ENCODE measurements at regions not wholly inside any gene's neighbourhood (a gene's known extent, or its start where the extent isn't known, plus 50 kb on each side); places are given as distances from the start of the nearest gene placed in this dataset.
A peak's percentile ranks its signal among the peaks of the same experiment; 100 is the strongest.

DNA sequence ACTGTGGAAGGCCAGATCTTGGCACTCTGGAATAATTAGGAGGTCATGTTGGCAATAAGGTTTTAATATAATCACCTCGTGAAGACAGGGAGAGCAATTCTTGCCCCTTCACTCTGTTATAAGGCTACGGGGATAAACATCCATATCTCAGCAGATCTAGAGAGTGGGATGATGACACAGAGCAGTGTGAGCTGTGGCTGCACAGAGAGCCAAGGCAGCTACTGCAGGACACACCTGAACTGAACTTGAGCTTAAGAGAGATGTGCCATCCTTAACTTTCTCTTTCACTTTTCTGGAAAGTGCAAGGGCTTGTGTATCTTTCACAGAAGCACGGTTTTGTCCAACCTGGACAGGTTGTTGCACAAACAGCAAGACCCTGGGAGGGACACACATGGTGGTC lies 174.7 kb downstream of the GATA3 start:
- no peak for DNase-seq (ENCODE audit: low read depth in 2 of 2)

DNA sequence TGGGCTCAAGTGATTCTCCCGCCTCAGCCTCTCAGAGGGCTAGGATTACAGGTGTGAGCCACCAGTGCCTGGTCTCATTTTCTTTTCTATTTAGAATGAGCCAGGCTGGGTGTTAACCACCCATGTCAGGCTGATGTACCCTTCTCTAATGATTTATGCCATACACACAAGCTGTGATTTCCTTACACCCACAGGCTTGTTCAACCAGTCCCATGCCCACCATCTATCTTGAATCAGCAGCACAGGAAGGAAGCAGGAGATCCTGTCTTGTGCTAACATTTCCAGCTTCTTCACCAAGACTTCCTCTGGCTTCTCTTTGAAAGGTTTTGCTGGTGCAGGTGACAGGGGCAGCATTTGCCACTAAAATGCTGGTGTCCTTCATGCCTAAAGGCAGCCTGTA lies 176.4 kb downstream of the GATA3 start:
- no peak for DNase-seq (ENCODE audit: low read depth in 2 of 2)

- no peak for DNase-seq (ENCODE audit: low read depth in 2 of 2)
These were observed 178.6 kb downstream of the GATA3 start for GRCh38 chr10:8233049-8233448.

DNA sequence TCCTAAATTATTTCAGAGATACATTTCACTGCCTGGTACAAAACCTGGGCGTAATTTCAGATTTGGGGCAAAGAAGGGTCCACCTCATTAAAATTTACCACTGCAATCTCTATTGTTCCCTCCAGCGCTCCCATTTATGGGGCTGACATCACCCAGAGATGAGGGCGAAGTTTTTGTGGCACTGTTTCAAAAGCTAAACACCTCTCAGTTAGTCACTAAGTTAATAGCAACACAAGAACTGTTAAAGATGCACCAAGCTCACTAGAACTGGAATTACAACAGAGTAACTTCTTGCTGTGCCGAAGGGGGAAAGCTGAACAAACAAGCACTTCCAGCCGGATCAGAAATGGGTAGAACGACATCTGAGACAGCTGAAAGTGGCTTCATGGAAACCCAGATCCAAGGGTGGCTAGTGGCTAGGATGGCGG lies 179.4 kb downstream of the GATA3 start:
- no peak for DNase-seq (ENCODE audit: low read depth in 2 of 2)

DNA sequence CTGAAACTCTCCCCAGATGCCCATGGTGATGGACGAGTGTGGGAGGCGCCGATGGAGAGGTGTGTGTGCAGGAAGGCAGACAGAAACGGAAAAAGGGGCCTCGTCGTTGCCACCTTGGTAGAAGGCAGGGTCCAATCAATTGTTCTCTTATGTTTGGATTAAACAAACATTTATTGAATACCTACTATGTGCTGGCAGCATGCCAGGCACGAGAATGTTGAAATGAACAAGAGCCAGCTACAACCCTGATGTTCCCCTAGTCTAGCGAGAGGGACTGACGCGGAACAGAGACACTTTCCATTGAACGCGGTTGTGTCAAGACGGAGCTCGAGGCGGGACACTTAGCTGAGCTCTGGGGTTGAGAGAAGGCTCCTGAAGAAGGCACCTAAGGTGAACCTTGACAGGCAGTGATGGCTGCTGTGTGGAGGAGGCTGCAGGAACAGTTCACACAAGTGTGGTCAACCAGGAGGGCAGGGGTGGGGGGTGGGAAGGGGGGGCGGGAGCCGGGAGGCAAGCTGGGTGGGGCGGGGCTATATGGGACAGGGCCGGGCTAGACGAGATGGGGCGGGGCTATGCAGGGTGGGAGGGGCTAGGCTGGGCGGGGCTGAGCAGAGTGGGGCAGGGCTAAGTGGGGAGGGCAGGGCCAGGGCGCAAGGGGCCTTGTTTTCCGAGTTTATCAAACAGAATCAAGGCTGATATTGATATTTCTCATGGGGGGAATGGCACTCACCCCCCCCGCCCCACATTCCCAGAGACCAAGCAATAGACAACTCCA lies 181.0 kb downstream of the GATA3 start:
- no peak for DNase-seq (ENCODE audit: low read depth in 2 of 2)

- DNase-seq (ENCODE audit: low read depth in 2 of 2), result no peak
These were observed 184.5 kb downstream of the GATA3 start for GRCh38 chr10:8238986-8239385.

GRCh38 chr10:8240861-8241260 lies 186.4 kb downstream of the GATA3 start:
- no peak for DNase-seq (ENCODE audit: low read depth in 2 of 2)

GRCh38 chr10:8242295-8242872 lies 187.9 kb downstream of the GATA3 start:
- DNase-seq (ENCODE audit: low read depth in 2 of 2), result peak in 1 of 2 experiments; percentile 49

GRCh38 chr10:8245131-8245813 lies 190.8 kb downstream of the GATA3 start:
- no peak for DNase-seq (ENCODE audit: low read depth in 2 of 2)

DNA sequence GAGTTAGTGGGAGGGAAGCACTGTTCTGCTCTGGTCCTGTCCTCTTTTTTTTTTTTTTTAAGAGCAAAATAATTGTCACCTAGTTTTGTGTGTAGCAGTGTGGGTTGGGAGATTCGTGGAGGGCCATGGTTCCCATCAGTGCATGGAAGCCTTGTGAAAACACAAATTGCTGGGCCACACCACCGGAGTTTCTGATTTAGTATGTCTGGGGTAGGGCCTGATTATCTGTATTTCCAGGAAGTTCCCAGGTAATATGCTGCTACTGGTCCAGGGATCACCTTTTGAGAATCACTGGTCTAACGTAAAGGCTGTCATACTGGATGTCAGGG lies 191.3 kb downstream of the GATA3 start:
- DNase-seq (ENCODE audit: low read depth in 2 of 2), result no peak

- no peak for DNase-seq (ENCODE audit: low read depth in 2 of 2)
These were observed 192.1 kb downstream of the GATA3 start for GRCh38 chr10:8246548-8246947.

- DNase-seq (ENCODE audit: low read depth in 2 of 2), result no peak
These were observed 192.7 kb downstream of the GATA3 start for GRCh38 chr10:8247191-8247590.

GRCh38 chr10:8248868-8249267 lies 194.4 kb downstream of the GATA3 start:
- no peak for DNase-seq (ENCODE audit: low read depth in 2 of 2)

GRCh38 chr10:8254350-8254749 lies 199.9 kb downstream of the GATA3 start:
- DNase-seq (ENCODE audit: low read depth in 2 of 2), result no peak

DNA sequence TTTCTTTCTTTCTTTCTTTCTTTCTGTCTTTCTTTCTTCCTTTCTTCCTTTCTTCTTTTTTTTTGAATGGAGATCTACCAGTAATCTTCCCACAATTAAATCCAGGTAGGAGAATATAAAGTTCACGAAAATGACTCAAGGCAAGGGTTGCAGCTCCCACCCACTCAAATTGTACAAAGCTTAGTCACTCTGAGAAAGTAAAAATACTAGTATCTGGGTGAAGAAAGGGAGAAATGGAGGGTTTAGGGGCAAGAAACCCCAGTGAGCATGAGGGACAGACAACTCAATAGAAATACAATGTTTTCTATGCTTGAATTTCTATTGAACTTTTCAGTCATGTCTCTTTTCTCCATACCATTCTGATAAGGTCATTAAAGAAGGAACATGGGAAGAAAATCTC lies 200.8 kb downstream of the GATA3 start:
- no peak for DNase-seq (ENCODE audit: low read depth in 2 of 2)

GRCh38 chr10:8260645-8261044 lies 206.2 kb downstream of the GATA3 start:
- DNase-seq (ENCODE audit: low read depth in 2 of 2), result no peak

GRCh38 chr10:8262317-8262716 lies 207.8 kb downstream of the GATA3 start:
- DNase-seq (ENCODE audit: low read depth in 2 of 2), result no peak

DNA sequence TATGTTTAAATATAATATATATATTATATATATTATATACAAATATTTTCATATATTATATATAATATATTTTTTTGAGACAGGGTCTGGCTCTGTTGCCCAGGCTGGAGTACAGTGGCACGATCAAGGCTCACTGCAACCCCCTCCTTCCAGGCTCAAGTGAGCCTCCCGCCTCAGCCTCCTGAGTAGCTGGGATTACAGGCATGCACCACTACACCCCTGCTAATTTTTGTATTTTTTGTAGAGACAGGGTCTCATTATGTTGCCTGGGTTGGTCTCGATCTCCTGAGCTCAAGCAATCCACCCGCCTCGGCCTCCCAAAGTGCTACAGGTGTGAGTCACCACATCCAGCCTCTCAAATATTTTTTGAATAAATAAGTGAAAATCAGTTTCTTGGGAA lies 215.5 kb downstream of the GATA3 start:
- DNase-seq (ENCODE audit: low read depth in 2 of 2), result no peak

GRCh38 chr10:8272794-8273425 lies 218.4 kb downstream of the GATA3 start:
- DNase-seq (ENCODE audit: low read depth in 2 of 2), result no peak

- DNase-seq (ENCODE audit: low read depth in 2 of 2), result no peak
These were observed 219.3 kb downstream of the GATA3 start for GRCh38 chr10:8273749-8274148.

GRCh38 chr10:8275911-8276310 lies 221.4 kb downstream of the GATA3 start:
- DNase-seq (ENCODE audit: low read depth in 2 of 2), result no peak

- no peak for DNase-seq (ENCODE audit: low read depth in 2 of 2)
These were observed 223.6 kb downstream of the GATA3 start for GRCh38 chr10:8278099-8278498.

- no peak for DNase-seq (ENCODE audit: low read depth in 2 of 2)
These were observed 225.1 kb downstream of the GATA3 start for GRCh38 chr10:8279598-8279997.

Data from stimulated activated CD4-positive, alpha-beta T cell treated with anti-CD3 and anti-CD28 coated beads, Interleukin-12 subunit alpha, Interleukin-12 subunit beta, amount 100 ng/mL, for 24 hours (primary cell).